HG02642 (cell line): ENCODE measurements at regions not wholly inside any gene's neighbourhood (a gene's known extent, or its start where the extent isn't known, plus 50 kb on each side); places are given as distances from the start of the nearest gene placed in this dataset.

Experiments used
- ATAC-seq: cut with Tn5 transposase; IDR thresholded peaks from one replicate; pipeline ENCODE4 v1.9.1; 2021; ENCODE audit warnings: mild to moderate bottlenecking; ENCODE audit not compliant: unreplicated experiment, poor library complexity

- no peak for ATAC-seq
Observed at GRCh38 chr4:108303488-108304177, 134.9 kb upstream of the LEF1 start.

GRCh38 chr4:108301545-108302251 is 133.0 kb upstream of the LEF1 start:
- no peak for ATAC-seq

- no peak for ATAC-seq
Observed at GRCh38 chr4:108297605-108298004, 128.9 kb upstream of the LEF1 start.

GRCh38 chr4:108292229-108292628 is 123.5 kb upstream of the LEF1 start:
- ATAC-seq, result no peak

- no peak for ATAC-seq
Observed at GRCh38 chr4:108291137-108291536, 122.4 kb upstream of the LEF1 start.

GRCh38 chr4:108287834-108288413 is 119.2 kb upstream of the LEF1 start:
- no peak for ATAC-seq

GRCh38 chr4:108280072-108280471 is 111.3 kb upstream of the LEF1 start:
- ATAC-seq, result no peak

- ATAC-seq, result no peak
Observed at GRCh38 chr4:108276690-108277089, 108.0 kb upstream of the LEF1 start.

GRCh38 chr4:108272986-108273385 is 104.3 kb upstream of the LEF1 start:
- no peak for ATAC-seq

- no peak for ATAC-seq
Observed at GRCh38 chr4:108272561-108272960, 103.8 kb upstream of the LEF1 start.

- no peak for ATAC-seq
Observed at GRCh38 chr4:108272046-108272445, 103.3 kb upstream of the LEF1 start.

- ATAC-seq, result no peak
Observed at GRCh38 chr4:108270466-108271450, 102.0 kb upstream of the LEF1 start.

GRCh38 chr4:108264693-108265092 is 96.0 kb upstream of the LEF1 start:
- no peak for ATAC-seq

- ATAC-seq, result no peak
Observed at GRCh38 chr4:108263057-108263456, 94.3 kb upstream of the LEF1 start.

GRCh38 chr4:108261026-108261425 is 92.3 kb upstream of the LEF1 start:
- no peak for ATAC-seq

- no peak for ATAC-seq
Observed at GRCh38 chr4:108256538-108256937, 87.8 kb upstream of the LEF1 start.

- ATAC-seq, result no peak
Observed at GRCh38 chr4:108255203-108255747, 86.5 kb upstream of the LEF1 start.

- no peak for ATAC-seq
Observed at GRCh38 chr4:108249397-108249796, 80.7 kb upstream of the LEF1 start.

GRCh38 chr4:108247387-108248049 is 78.8 kb upstream of the LEF1 start:
- ATAC-seq, result no peak

GRCh38 chr4:108244606-108245005 is 75.9 kb upstream of the LEF1 start:
- ATAC-seq, result no peak
